HepG2 (cell line): ENCODE measurements at regions not wholly inside any gene's neighbourhood (a gene's known extent, or its start where the extent isn't known, plus 50 kb on each side); places are given as distances from the start of the nearest gene placed in this dataset.

Source experiments
- CEBPG ChIP-seq: IDR thresholded peaks from 2 replicates; pipeline ENCODE4 v1.6.1; 2016
- ERF ChIP-seq: IDR thresholded peaks from 2 replicates; pipeline ENCODE4 v1.6.1; 2018; ENCODE audit warnings: missing biosample characterization, missing genetic modification reagents
- FOSL2 ChIP-seq: sonication (generic); formaldehyde crosslinking; IDR thresholded peaks from 2 replicates; pipeline ENCODE4 v1.4.0; 2020; ENCODE audit warnings: missing genetic modification reagents
- FOXA3 ChIP-seq: IDR thresholded peaks from 2 replicates; pipeline ENCODE4 v1.6.1; 2016; ENCODE audit warnings: missing genetic modification reagents, missing compliant biosample characterization
- FOXK2 ChIP-seq: fragments of 450-650 bp; IDR thresholded peaks from 2 replicates; pipeline ENCODE4 v1.6.1; 2016
- HMG20A ChIP-seq: IDR thresholded peaks from 2 replicates; pipeline ENCODE4 v1.6.1; 2016; ENCODE audit warnings: borderline replicate concordance
- HMG20B ChIP-seq: conservative IDR thresholded peaks from 2 replicates; pipeline ENCODE4 v1.6.1; 2016; ENCODE audit warnings: missing genetic modification reagents, missing compliant biosample characterization
- KDM6A ChIP-seq: IDR thresholded peaks from 2 replicates; pipeline ENCODE4 v1.6.1; 2016; ENCODE audit warnings: low read depth
- MED1 ChIP-seq: sonication (generic); formaldehyde crosslinking; IDR thresholded peaks from 2 replicates; pipeline ENCODE4 v1.4.0; 2020; ENCODE audit warnings: missing genetic modification reagents
- MIER3 ChIP-seq: IDR thresholded peaks from 2 replicates; pipeline ENCODE4 v1.6.1; 2016; ENCODE audit warnings: missing compliant biosample characterization, borderline replicate concordance
- NFKBIZ ChIP-seq: IDR thresholded peaks from 2 replicates; pipeline ENCODE4 v1.6.1; 2018; ENCODE audit warnings: missing genetic modification reagents, missing compliant biosample characterization
- NR2F1 ChIP-seq, 2 experiments: fragments of 450-650 bp in 1 of 2; formaldehyde crosslinking in 1 of 2; IDR thresholded peaks; 2 replicates each; pipeline versions ENCODE4 v1.5.0 to v1.6.1; 2016 to 2020; ENCODE audit warnings: mild to moderate bottlenecking in 1 of 2, missing compliant biosample characterization in 1 of 2, missing genetic modification reagents in 1 of 2, moderate library complexity in 1 of 2
- SKI ChIP-seq: fragments of 450-650 bp; IDR thresholded peaks from one replicate; pipeline ENCODE4 v1.6.1; 2018; ENCODE audit warnings: mild to moderate bottlenecking; ENCODE audit not compliant: partially characterized antibody
- SP5 ChIP-seq: IDR thresholded peaks from 2 replicates; pipeline ENCODE4 v1.6.1; 2016; ENCODE audit warnings: low read depth, borderline replicate concordance
- TCF7 ChIP-seq: sonication (generic); IDR thresholded peaks from 2 replicates; pipeline ENCODE4 v1.6.1; 2016; ENCODE audit warnings: antibody characterized with exemption, low read depth
- ZNF609 ChIP-seq: sonication (generic); formaldehyde crosslinking; IDR thresholded peaks from 2 replicates; pipeline ENCODE4 v1.4.0; 2020; ENCODE audit warnings: mild to moderate bottlenecking, missing genetic modification reagents, borderline replicate concordance
- ZNF644 ChIP-seq: IDR thresholded peaks from 2 replicates; pipeline ENCODE4 v1.6.1; 2016; ENCODE audit warnings: low read depth
- ZNF687 ChIP-seq: sonication (generic); formaldehyde crosslinking; IDR thresholded peaks from 2 replicates; pipeline ENCODE4 v1.5.1; 2020; ENCODE audit warnings: mild to moderate bottlenecking, missing genetic modification reagents, moderate library complexity
- ZNF788 ChIP-seq: sonication (generic); formaldehyde crosslinking; IDR thresholded peaks from 2 replicates; pipeline ENCODE4 v1.5.0; 2020; ENCODE audit warnings: mild to moderate bottlenecking, missing genetic modification reagents, borderline replicate concordance
- TF ChIP-seq, protein P1 (sequence below): IDR thresholded peaks from 2 replicates; pipeline ENCODE4 v1.6.1; 2016

GRCh38 chr15:44830692-44831408, 94.5 kb downstream of the TRIM69 start (continued):
- peak; percentile 24; the same call in 1 of the 2 replicates for TF ChIP-seq FOXK2
- TF ChIP-seq MED1 (CRISPR knock-in tag) = peak; percentile 94
- TF ChIP-seq TCF7 = peak; percentile 85
- peak; percentile 72; the same call in 1 of the 2 replicates for TF ChIP-seq NFKBIZ (CRISPR knock-in tag)
- TF ChIP-seq ZNF788 = peak; percentile 31; the same call in 1 of the 2 replicates
- TF ChIP-seq FOSL2 (CRISPR knock-in tag) = peak; percentile 81
- peak; percentile 79 for TF ChIP-seq ERF
- TF ChIP-seq HMG20B = peak; percentile 60
- peak; percentile 99 for TF ChIP-seq SP5 (CRISPR knock-in tag)
- TF ChIP-seq KDM6A (CRISPR knock-in tag) = peak; percentile 73; the same call in 1 of the 2 replicates
- peak; percentile 87 for TF ChIP-seq HMG20A
- peak in 1 of 2 experiments; percentile 48; a peak in 2 of 4 replicates for TF ChIP-seq NR2F1 (CRISPR knock-in tag; IDR thresholded peaks at IDR 0.05)
- peak; percentile 43; the same call in 1 of the 2 replicates for TF ChIP-seq CEBPG
- TF ChIP-seq SKI = peak; percentile 50
- peak; percentile 73; the same call in 1 of the 2 replicates for TF ChIP-seq MIER3 (CRISPR knock-in tag)
- TF ChIP-seq, protein P1, sequence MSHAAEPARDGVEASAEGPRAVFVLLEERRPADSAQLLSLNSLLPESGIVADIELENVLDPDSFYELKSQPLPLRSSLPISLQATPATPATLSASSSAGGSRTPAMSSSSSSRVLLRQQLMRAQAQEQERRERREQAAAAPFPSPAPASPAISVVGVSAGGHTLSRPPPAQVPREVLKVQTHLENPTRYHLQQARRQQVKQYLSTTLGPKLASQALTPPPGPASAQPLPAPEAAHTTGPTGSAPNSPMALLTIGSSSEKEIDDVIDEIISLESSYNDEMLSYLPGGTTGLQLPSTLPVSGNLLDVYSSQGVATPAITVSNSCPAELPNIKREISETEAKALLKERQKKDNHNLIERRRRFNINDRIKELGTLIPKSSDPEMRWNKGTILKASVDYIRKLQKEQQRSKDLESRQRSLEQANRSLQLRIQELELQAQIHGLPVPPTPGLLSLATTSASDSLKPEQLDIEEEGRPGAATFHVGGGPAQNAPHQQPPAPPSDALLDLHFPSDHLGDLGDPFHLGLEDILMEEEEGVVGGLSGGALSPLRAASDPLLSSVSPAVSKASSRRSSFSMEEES (CRISPR knock-in tag) = peak; percentile 76
- TF ChIP-seq FOXA3 (CRISPR knock-in tag) = peak; percentile 73
- TF ChIP-seq ZNF687 (CRISPR knock-in tag) = peak; percentile 2; the same call in 1 of the 2 replicates
- peak; percentile 19; the same call in 1 of the 2 replicates for TF ChIP-seq ZNF644 (CRISPR knock-in tag)
- peak; percentile 41; the same call in 1 of the 2 replicates for TF ChIP-seq ZNF609 (CRISPR knock-in tag)
